ENCODE measurements at regions not wholly inside any gene's neighbourhood (a gene's known extent, or its start where the extent isn't known, plus 50 kb on each side); places are given as distances from the start of the nearest gene placed in this dataset.

DNA sequence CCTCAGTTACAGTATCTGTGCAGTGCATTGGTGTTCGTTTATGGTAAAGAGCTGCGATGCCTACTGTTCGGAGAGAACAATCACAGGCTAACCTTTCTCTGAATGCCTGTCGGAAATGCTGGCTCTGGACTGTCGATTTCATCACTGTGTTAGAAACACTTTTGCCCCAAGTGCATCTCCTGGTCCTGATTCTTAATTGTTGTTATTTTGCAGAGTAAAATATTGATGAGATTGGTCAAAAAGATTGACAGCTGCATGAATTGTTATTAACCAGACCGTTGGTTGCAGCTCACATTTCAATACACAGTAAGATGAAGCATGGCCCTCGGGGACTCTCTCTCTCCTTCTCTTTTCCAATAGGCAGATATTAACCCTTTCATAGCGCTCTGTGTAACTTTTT is 557.4 kb upstream of the ADARB2 start:
- intact Hi-C loops (cut with DNase I; ENCODE audit: low total_unique reads) = no loop called here
- no peak for TF ChIP-seq POLR2AphosphoS5 (IDR thresholded peaks at IDR 0.05)
- TF ChIP-seq, protein P1, sequence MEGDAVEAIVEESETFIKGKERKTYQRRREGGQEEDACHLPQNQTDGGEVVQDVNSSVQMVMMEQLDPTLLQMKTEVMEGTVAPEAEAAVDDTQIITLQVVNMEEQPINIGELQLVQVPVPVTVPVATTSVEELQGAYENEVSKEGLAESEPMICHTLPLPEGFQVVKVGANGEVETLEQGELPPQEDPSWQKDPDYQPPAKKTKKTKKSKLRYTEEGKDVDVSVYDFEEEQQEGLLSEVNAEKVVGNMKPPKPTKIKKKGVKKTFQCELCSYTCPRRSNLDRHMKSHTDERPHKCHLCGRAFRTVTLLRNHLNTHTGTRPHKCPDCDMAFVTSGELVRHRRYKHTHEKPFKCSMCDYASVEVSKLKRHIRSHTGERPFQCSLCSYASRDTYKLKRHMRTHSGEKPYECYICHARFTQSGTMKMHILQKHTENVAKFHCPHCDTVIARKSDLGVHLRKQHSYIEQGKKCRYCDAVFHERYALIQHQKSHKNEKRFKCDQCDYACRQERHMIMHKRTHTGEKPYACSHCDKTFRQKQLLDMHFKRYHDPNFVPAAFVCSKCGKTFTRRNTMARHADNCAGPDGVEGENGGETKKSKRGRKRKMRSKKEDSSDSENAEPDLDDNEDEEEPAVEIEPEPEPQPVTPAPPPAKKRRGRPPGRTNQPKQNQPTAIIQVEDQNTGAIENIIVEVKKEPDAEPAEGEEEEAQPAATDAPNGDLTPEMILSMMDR (IDR thresholded peaks at IDR 0.05) = no peak
- TF ChIP-seq POLR2A (IDR thresholded peaks at IDR 0.05) = no peak
- Histone ChIP-seq H3K27ac (no peak overlapping the region), H3K36me3 (no peaks in the 10 kb centered on the region), H3K4me1 (no peaks in the 10 kb centered on the region), H3K27me3 (no peaks in the 10 kb centered on the region), H3K4me3 (no peak overlapping the region), H3K9me3 (no peaks in the 10 kb centered on the region)
- no peak for DNase-seq (ENCODE audit: low spot score in 2 of 2)

DNA sequence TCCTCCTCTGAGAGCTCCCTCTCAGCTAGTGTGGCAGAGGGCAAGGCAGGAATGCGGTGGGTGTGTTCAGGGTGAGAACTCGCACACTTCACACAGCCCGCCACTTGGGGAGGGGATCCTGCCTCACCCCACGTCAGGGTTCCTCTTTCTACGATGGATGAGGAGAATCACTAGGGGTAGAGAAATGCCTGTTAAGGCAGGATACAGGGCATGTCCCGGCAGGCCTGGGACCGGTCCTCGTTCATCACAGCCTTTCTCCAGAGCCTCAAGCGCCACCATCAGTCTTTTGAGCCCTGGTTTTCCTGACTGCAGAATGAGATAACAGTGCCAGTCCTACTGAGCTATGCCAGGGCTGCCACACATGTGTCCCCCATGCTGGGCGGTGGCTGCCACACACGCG is 546.7 kb upstream of the ADARB2 start:
- Histone ChIP-seq H3K36me3 (no peaks in the 10 kb centered on the region), H3K27ac (no peak overlapping the region), H3K9me3 (no peaks in the 10 kb centered on the region), H3K4me3 (no peak overlapping the region), H3K4me1 (no peaks in the 10 kb centered on the region), H3K27me3 (no peaks in the 10 kb centered on the region)
- intact Hi-C loops (cut with DNase I; ENCODE audit: low total_unique reads) = no loop called here
- TF ChIP-seq, protein P1 (IDR thresholded peaks at IDR 0.05) = no peak
- TF ChIP-seq POLR2AphosphoS5 (IDR thresholded peaks at IDR 0.05) (no peak), POLR2A (IDR thresholded peaks at IDR 0.05) (no peak)
- no peak for DNase-seq (ENCODE audit: low spot score in 2 of 2)

DNA sequence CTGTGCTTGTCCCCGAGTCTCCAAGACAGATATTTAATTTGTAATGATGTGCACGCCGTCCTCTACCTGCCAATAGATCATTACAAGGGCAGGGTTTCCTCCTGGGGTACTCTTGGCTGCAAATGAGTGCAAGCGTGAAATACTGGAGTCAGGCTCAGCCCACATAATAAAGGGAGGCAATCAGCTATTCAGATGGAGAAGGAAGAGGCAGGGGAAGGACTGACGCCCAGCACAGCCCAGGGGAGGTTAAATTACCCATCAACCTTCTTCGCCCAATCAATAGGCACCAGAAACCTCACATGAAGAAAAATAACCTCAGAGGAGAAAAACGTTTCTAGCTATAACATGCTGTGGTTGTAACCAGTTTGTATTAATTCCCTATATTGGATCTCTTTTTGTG is 544.9 kb upstream of the ADARB2 start:
- Histone ChIP-seq H3K27ac (no peak overlapping the region), H3K4me1 (no peaks in the 10 kb centered on the region), H3K9me3 (no peaks in the 10 kb centered on the region), H3K27me3 (no peaks in the 10 kb centered on the region), H3K4me3 (no peak overlapping the region), H3K36me3 (no peaks in the 10 kb centered on the region)
- no peak for DNase-seq (ENCODE audit: low spot score in 2 of 2)
- intact Hi-C loops (cut with DNase I; ENCODE audit: low total_unique reads) = no loop called here
- no peak for TF ChIP-seq POLR2A (IDR thresholded peaks at IDR 0.05)
- TF ChIP-seq POLR2AphosphoS5 (IDR thresholded peaks at IDR 0.05) = no peak
- TF ChIP-seq, protein P1 (IDR thresholded peaks at IDR 0.05) = no peak

DNA sequence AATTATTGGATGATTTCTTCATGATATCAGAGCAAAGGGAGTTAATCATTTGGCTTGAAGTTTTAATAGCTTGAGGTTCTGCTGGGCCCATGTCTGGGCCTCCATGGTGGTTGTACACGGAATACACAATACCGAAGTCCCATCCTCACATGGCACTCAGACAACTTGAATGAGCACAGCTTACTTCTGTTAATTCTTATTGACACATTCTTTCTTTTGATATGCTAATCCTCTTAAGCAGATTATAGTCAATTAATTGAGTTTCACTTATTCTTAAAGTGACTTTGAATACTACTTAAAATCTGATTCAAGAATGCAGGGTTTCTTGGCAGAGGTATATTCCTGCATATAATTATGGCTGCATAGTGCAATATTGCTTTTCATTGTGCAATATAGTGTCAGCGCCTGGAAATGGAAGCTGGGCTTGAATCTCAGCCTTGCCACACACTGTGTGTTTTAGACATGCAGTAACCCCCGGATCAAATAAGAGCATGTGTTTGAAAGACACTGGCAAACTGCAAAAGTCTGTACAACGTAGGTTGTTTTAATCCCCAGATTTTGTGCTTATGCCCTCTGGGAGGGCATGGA is 543.5 kb upstream of the ADARB2 start:
- Histone ChIP-seq H3K9me3 (peaks cover 0 to 3% of the 10 kb centered on the region in 2 donors), H3K27me3 (no peaks in the 10 kb centered on the region), H3K27ac (no peak overlapping the region), H3K36me3 (no peaks in the 10 kb centered on the region), H3K4me3 (no peak overlapping the region), H3K4me1 (no peaks in the 10 kb centered on the region)
- intact Hi-C loops (cut with DNase I; ENCODE audit: low total_unique reads) = no loop called here
- TF ChIP-seq POLR2A (IDR thresholded peaks at IDR 0.05) (no peak), POLR2AphosphoS5 (IDR thresholded peaks at IDR 0.05) (no peak)
- TF ChIP-seq, protein P1 (IDR thresholded peaks at IDR 0.05) = no peak
- no peak for DNase-seq (ENCODE audit: low spot score in 2 of 2)

DNA sequence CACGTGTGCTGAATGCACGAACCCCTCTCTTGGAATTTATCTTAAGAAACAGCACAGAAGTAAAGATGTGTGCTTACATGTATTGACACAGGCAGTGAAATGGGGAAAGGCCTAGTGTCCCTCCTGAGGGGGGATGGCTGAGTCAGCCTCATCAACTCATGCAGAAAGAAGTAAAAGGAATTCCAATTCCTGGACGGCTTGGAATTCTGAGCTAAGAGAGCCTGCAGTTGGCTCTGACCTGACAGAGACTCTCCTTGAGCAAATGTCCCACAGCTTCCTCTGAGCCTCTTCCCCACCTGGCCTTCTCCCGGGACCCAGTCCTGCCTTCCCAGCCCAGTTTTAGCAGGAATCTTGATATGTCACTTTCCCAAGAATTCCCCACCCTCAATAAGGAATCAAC is 542.4 kb upstream of the ADARB2 start:
- Histone ChIP-seq H3K4me1 (no peaks in the 10 kb centered on the region), H3K36me3 (no peaks in the 10 kb centered on the region), H3K9me3 (peaks cover 0 to 12% of the 10 kb centered on the region in 2 donors), H3K27me3 (no peaks in the 10 kb centered on the region), H3K27ac (no peak overlapping the region), H3K4me3 (no peak overlapping the region)
- intact Hi-C loops (cut with DNase I; ENCODE audit: low total_unique reads) = no loop called here
- no peak for DNase-seq (ENCODE audit: low spot score in 2 of 2)
- TF ChIP-seq POLR2AphosphoS5 (IDR thresholded peaks at IDR 0.05) (no peak), POLR2A (IDR thresholded peaks at IDR 0.05) (no peak)
- TF ChIP-seq, protein P1 (IDR thresholded peaks at IDR 0.05) = no peak
